GM19043 (cell line): ENCODE measurements at regions not wholly inside any gene's neighbourhood (a gene's known extent, or its start where the extent isn't known, plus 50 kb on each side); places are given as distances from the start of the nearest gene placed in this dataset.
"Not testable (repeated sequence)": the region's sequence is repeated elsewhere in the genome, so short reads cannot be mapped to it uniquely, and the experiment has no call there.

Experiments
- ATAC-seq: cut with Tn5 transposase; IDR thresholded peaks from one replicate; pipeline ENCODE4 v1.9.1; 2021; ENCODE audit warnings: low read depth; ENCODE audit not compliant: unreplicated experiment

DNA sequence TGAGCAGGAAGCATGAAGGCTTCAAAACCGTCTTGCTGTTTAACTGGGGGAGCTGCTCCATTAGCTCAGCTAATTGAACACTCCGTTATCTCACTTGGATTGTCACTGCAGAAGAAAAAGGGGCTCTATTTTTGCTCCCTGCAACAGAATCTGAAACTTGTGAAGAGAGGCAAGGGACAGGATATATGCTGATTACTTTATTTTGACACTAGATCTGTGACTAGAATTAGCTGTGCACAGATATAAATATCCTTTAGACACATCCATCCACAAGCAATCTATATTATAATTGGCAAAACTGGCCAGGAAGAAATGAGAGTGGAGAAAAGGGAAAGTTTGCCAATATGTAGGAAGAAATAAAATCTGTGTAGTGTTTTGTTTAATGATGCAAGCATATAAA is 700.1 kb upstream of the CHAC2 start:
- no peak for ATAC-seq

DNA sequence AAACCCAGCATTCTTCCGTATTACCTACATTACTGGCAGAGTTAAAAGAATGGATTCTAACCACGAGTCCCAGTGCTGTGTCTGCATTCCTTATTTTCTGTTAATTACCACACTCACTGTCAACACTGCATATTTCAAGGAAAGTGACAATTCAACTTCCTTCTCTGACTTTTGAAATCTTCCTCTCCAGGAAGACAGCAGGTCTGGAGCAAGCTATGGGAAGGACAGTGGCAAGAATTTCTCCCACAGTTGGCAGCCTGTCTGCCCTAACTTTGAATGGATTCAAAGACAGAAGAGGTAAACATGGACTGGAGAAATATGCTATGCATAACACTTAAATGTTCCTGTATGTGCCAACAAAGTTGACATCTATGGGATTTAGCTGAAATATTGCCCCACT is 700.5 kb upstream of the CHAC2 start:
- no peak for ATAC-seq

DNA sequence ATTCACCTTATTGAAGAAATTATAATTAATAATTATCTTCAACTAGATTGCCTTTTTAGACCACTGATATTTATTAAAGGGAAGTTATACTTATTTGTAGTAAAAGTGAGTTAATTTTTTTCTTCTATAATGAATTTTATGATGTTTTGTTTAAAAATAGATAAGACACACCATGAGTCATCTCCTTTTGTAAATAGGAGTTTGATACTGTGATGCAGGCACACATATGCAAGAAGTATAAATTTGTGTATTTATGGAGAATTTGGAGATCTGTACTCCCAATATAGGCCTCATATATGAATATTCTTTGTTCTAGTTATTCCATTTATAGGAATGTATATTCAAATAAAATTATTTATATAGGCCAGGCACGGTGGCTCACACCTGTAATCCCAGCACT is 703.5 kb upstream of the CHAC2 start:
- no peak for ATAC-seq

- no peak for ATAC-seq
These were observed 709.1 kb upstream of the CHAC2 start for GRCh38 chr2:53058526-53058925.

GRCh38 chr2:53053937-53054336 is 713.7 kb upstream of the CHAC2 start:
- no peak for ATAC-seq

- no peak for ATAC-seq
These were observed 716.4 kb upstream of the CHAC2 start for GRCh38 chr2:53051157-53051556.

DNA sequence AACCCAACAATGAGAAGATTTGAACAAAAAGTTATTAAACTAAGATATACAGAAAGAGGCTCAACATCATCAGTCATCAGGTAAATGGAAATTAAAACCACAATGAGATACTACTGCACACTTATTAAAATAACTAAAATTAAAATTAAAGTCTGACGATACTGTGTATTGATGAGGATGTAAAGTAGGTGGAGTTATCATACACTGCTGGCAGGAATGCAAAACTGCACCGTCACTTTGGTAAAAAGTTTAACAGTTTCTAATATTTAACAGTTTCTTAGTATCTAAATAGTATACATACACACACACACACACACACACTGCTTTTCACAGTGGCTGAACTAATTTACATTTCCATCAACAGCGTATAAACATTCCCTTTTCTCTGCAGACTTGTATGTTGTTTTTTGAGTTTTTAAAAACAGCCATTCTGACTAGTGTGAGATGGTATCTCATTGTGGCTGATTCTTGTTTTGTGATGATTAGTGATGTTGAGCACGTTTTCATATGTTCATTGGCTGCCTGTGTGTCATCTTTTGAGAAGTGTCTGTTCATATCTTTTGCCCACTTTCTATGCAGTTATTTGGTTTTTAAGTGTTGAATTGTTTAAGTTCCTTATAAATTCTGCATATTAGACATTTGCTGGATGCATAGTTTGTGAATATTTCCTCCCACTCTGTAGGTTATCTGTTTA is 726.9 kb upstream of the CHAC2 start:
- ATAC-seq, result no peak

GRCh38 chr2:53036196-53036595 is 731.4 kb upstream of the CHAC2 start:
- no peak for ATAC-seq

GRCh38 chr2:53035153-53035552 is 732.5 kb upstream of the CHAC2 start:
- ATAC-seq, result no peak

DNA sequence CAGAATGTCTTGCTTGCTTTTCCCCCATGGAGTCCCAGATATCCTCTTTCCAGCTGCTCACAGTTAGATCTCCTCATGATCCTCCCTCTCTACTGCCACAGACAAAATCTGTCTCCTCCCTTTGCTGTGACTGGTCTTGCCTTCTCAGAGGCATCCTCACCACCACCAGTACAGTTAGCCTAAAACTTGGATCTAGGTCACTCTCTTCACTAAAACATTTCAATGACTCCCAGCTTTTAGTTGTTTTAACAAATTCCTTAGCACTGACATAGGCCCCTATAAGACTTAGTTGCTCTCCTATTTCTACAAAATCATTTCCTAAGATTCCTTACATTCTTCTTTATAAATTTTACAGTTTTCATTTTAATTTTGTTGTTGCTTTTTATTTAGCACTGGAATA is 734.2 kb upstream of the CHAC2 start:
- ATAC-seq, result no peak

- no peak for ATAC-seq
These were observed 738.7 kb upstream of the CHAC2 start for GRCh38 chr2:53028746-53029423.

DNA sequence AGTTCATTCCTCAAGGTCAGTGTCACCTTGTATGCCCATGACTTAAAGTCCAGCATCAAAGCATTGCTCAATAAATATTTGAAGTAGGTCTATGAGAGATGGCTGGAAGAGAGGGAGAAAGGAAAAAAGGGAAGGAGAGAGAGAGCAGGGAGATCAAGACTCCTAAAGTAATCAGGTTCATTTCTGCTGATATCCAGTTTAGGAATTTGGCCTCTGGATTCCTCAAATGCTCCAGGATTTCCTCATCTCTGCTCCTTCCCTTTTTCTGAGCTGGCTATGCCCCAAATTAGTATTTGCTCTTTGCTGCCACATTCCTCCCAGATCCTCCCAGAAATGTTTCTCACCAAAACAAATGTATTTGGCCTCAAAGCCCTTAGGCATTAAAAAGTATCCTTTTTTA is 739.4 kb upstream of the CHAC2 start:
- ATAC-seq, result no peak

- ATAC-seq, result not testable (repeated sequence)
These were observed 745.4 kb upstream of the CHAC2 start for GRCh38 chr2:53022248-53022647.

GRCh38 chr2:53021828-53022227 is 745.8 kb upstream of the CHAC2 start:
- no peak for ATAC-seq

DNA sequence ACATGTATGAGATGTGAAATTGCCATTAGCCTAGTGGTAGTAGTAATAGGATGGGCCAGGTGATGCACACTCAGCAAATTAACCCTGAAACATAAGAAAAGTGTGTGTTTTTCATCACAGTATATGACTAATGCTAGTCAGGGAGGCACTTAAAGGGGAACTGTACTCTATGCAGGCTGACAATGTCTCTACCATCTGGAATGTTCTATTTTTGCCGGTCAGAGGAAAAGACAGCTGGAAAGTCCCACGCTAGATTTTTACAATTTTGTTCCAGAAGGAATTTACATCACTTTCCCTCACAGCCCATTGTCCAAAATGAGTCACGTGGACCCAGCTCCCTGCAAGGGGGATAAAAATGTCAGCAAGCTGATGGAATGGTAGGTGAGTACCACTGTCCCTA is 746.3 kb upstream of the CHAC2 start:
- ATAC-seq, result no peak

- no peak for ATAC-seq
These were observed 748.7 kb upstream of the CHAC2 start for GRCh38 chr2:53018825-53019425.

DNA sequence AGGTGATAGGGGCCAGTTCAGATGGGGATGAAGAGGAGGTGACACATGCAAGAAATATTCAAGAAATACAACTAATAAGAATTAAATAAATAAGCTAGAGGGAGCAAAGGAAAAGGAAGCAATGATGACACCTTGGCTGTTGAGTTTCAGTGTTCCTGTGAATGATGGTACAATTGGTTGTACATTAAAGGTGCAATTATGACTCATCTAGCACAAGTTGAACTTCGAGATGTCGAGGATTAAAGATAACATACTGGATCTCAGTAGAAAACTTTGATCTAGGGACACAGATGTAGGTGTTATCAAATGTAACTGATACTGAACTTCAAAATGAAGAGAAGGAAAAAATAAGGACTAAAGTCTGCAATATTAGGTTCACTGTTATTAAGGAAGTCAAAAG is 760.6 kb upstream of the CHAC2 start:
- no peak for ATAC-seq

DNA sequence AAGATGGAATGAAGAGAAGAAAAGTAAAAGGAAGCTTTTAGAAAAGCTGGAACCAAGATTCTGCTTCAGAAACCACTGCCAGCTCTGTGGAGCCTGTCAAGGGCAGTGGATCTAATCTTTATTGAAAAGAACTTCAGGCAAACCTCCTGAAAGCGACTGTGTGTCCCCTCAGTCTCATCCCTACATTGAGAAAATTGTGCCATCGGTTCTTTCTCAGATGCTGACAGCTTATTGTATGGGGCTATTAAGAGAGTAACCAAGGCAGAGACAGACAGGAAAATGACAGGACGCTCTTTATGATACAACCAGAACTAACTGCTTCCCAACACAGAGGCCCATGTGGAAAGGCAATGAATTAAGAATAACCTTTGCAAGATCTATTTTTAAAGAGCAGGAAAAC is 763.2 kb upstream of the CHAC2 start:
- no peak for ATAC-seq

DNA sequence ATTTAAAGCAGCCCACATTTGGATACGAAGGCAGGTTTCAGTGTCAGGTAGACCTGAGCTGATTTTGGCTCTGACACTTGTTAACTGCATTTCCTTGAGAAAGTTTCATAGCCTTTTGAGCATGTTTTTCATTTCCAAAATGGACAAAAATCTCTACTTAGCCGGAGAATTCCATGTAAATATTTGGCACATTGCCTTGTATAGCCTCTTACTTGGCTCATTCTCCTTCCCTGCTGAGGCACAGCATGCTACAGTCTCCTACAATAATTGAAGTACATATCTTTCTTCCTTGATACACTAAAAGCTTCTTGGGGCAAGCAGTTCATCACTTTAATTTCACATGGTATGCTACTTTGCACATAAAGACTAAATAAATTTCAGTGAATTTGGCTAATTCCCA is 772.2 kb upstream of the CHAC2 start:
- no peak for ATAC-seq

- no peak for ATAC-seq
These were observed 791.3 kb upstream of the CHAC2 start for GRCh38 chr2:52976143-52976949.

- ATAC-seq, result no peak
These were observed 793.5 kb upstream of the CHAC2 start for GRCh38 chr2:52974127-52974526.
